AG09319 (cell line): ENCODE measurements at regions not wholly inside any gene's neighbourhood (a gene's known extent, or its start where the extent isn't known, plus 50 kb on each side); places are given as distances from the start of the nearest gene placed in this dataset.

ENCODE experiments used
- DNase-seq: peaks from one replicate; pipeline ENCODE4 v3.0.0-alpha.2; 2010; ENCODE audit warnings: low read depth; ENCODE audit errors: extremely low read depth
- TF ChIP-seq, protein P1 (sequence below): IDR thresholded peaks from 2 replicates; pipeline ENCODE4 v1.5.1; 2011; ENCODE audit warnings: low read depth, mild to moderate bottlenecking, inconsistent platforms, low read length, moderate library complexity

DNA sequence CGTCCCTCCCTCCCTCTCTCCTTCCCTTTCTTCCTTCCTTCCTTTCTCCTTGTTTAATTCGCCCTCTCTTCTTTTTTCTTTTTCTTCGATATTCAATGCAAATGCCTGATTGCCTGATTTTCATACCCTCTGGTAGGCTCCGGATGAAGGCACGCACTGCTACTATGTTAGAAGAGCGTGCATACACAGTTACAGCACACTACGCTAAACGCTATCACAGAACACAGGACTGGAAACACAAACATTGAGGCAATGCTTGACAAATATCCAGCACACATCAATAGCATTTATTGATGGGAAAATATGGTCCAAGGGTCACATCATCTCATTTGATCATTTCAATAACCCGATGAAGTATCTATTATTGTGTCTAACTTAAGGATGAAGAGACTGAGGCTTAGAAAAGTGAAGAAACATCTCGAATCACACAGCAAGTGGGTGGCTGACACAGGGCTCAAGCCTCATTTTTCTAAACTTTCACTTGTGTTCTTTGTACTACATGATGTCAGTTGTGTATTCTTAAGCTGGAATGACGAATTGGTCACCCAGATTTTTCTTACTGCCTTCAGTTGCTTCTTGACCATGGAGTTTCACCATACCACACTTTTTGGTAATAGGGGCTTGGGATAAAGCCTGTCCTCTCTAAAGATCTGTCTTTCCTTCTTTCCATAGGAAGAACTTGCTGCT, 101.8 kb downstream of the TRIB2 start:
- TF ChIP-seq, protein P1, sequence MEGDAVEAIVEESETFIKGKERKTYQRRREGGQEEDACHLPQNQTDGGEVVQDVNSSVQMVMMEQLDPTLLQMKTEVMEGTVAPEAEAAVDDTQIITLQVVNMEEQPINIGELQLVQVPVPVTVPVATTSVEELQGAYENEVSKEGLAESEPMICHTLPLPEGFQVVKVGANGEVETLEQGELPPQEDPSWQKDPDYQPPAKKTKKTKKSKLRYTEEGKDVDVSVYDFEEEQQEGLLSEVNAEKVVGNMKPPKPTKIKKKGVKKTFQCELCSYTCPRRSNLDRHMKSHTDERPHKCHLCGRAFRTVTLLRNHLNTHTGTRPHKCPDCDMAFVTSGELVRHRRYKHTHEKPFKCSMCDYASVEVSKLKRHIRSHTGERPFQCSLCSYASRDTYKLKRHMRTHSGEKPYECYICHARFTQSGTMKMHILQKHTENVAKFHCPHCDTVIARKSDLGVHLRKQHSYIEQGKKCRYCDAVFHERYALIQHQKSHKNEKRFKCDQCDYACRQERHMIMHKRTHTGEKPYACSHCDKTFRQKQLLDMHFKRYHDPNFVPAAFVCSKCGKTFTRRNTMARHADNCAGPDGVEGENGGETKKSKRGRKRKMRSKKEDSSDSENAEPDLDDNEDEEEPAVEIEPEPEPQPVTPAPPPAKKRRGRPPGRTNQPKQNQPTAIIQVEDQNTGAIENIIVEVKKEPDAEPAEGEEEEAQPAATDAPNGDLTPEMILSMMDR: no peak
- no peak for DNase-seq

- TF ChIP-seq, protein P1: no peak
- DNase-seq: peak; percentile 94
Observed at GRCh38 chr2:12819103-12819475, 102.4 kb downstream of the TRIB2 start.

- TF ChIP-seq, protein P1: no peak
- no peak for DNase-seq
Observed at GRCh38 chr2:12819721-12820120, 103.0 kb downstream of the TRIB2 start.

DNA sequence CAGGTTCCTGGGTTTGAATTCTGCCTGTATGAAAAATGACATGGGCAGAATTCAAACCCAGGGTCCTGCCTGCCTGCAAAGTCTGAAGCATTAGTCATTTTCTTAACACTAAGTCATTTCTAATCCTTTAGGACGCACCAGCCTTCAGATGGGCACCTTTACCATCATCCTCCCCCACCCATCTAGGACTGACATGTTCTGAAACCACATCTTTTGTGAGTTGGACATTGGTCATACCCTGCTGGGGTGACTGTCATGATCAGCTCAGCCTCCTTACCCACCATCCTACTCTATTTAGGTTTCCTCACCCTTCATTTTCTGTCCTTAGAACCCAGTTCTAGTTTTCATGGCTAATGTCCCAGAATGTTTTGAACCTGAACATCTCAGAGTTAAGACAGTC, 104.9 kb downstream of the TRIB2 start:
- no peak for DNase-seq
- TF ChIP-seq, protein P1: no peak

- TF ChIP-seq, protein P1: no peak
Observed at GRCh38 chr2:12824351-12824777, 107.6 kb downstream of the TRIB2 start.

GRCh38 chr2:12824778-12825379, 108.1 kb downstream of the TRIB2 start:
- TF ChIP-seq, protein P1: no peak

More at GRCh38 chr2:12824351-12824777, 107.6 kb downstream of the TRIB2 start:
- no peak for DNase-seq

GRCh38 chr2:12826781-12827180, 110.0 kb downstream of the TRIB2 start:
- TF ChIP-seq, protein P1: no peak
- no peak for DNase-seq

More at GRCh38 chr2:12824778-12825379, 108.1 kb downstream of the TRIB2 start:
- no peak for DNase-seq
